ENCODE measurements at regions not wholly inside any gene's neighbourhood (a gene's known extent, or its start where the extent isn't known, plus 50 kb on each side); places are given as distances from the start of the nearest gene placed in this dataset.

DNA sequence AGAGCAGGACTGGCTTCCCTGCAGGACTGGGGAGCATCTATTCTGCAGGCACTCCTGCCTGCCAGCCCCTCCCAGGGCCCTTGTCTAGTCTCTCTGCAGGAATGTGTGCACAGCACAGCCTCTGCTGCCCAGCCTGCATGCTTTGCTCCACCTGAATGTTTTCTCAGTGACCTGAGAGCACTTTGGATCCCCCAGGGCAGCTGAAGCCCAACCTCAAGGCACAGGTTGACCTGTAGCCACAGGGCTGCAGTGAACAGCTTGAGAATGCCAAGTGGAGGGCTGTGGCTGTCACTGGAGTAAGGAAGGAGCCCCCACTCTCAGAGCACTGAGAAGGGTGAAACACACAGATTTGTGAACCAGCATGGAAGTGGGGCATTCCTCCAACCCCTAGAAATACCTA lies 760.2 kb downstream of the STIM2 start (continued):
- TF ChIP-seq EZH2 (IDR thresholded peaks at IDR 0.05; ENCODE audit: low read depth, unreplicated experiment) (no peak), JUNB (IDR thresholded peaks at IDR 0.05; ENCODE audit: unreplicated experiment) (no peak), STAT1 (IDR thresholded peaks at IDR 0.05; ENCODE audit: unreplicated experiment) (no peak)
- TF ChIP-seq, protein P1, sequence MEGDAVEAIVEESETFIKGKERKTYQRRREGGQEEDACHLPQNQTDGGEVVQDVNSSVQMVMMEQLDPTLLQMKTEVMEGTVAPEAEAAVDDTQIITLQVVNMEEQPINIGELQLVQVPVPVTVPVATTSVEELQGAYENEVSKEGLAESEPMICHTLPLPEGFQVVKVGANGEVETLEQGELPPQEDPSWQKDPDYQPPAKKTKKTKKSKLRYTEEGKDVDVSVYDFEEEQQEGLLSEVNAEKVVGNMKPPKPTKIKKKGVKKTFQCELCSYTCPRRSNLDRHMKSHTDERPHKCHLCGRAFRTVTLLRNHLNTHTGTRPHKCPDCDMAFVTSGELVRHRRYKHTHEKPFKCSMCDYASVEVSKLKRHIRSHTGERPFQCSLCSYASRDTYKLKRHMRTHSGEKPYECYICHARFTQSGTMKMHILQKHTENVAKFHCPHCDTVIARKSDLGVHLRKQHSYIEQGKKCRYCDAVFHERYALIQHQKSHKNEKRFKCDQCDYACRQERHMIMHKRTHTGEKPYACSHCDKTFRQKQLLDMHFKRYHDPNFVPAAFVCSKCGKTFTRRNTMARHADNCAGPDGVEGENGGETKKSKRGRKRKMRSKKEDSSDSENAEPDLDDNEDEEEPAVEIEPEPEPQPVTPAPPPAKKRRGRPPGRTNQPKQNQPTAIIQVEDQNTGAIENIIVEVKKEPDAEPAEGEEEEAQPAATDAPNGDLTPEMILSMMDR (conservative IDR thresholded peaks at IDR 0.05; ENCODE audit: low read depth in 2 of 2): no peak

DNA sequence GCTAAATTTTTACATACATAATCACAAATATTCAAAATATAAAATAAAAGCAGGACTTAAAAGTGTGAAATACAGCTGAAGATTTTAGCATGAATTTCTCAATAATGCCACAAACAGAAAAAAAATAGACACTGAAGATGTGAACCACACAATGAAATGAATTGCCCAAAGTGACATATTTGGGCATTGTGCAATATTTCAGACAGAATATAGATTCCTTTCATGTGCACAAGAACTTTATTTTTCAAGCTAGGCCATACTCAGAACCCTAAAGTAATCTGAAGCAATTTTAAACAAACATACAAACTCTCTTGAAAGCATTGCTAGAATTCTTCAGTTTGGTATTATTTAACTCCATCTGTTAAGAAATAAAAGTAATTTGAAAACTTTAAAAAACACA lies 764.1 kb downstream of the STIM2 start:
- no peaks in the 10 kb centered on the region for H3K36me3 ChIP-seq (ENCODE audit: insufficient read depth)
- H3K4me2 ChIP-seq: no peak overlapping the region
- H3K27ac Mint-ChIP-seq: no peak overlapping the region
- no peak overlapping the region for H3K4me3 ChIP-seq
- H3K9me3 Mint-ChIP-seq: no peaks in the 10 kb centered on the region
- no peak overlapping the region for H3K4me3 Mint-ChIP-seq
- H3F3A ChIP-seq (replicated peaks; ENCODE audit: low read depth): no peaks in the 10 kb centered on the region
- no peaks in the 10 kb centered on the region for H3K27me3 Mint-ChIP-seq (ENCODE audit: insufficient read depth, low read depth, poor library complexity)
- no peaks in the 10 kb centered on the region for H3K4me1 ChIP-seq (ENCODE audit: insufficient read depth)
- H4K20me1 ChIP-seq (replicated peaks; ENCODE audit: insufficient read depth): no peaks in the 10 kb centered on the region
- DNase-seq (ENCODE audit: low spot score): no peak
- no peaks in the 10 kb centered on the region for H3K9me2 ChIP-seq (ENCODE audit: insufficient read depth)
- no peak overlapping the region for H2AFZ ChIP-seq
- H3K79me2 ChIP-seq (replicated peaks; ENCODE audit: insufficient read depth): no peaks in the 10 kb centered on the region
- no peak for ATAC-seq
- no peaks in the 10 kb centered on the region for H3K27me3 ChIP-seq (ENCODE audit: insufficient read depth)
- H3K27ac ChIP-seq (ENCODE audit: low read depth): no peak overlapping the region
- H3K4me1 Mint-ChIP-seq: no peaks in the 10 kb centered on the region; the same call in 2 of the 3 replicates
- no peaks in the 10 kb centered on the region for H3K36me3 Mint-ChIP-seq (ENCODE audit: low read depth)
- TF ChIP-seq, protein P2, sequence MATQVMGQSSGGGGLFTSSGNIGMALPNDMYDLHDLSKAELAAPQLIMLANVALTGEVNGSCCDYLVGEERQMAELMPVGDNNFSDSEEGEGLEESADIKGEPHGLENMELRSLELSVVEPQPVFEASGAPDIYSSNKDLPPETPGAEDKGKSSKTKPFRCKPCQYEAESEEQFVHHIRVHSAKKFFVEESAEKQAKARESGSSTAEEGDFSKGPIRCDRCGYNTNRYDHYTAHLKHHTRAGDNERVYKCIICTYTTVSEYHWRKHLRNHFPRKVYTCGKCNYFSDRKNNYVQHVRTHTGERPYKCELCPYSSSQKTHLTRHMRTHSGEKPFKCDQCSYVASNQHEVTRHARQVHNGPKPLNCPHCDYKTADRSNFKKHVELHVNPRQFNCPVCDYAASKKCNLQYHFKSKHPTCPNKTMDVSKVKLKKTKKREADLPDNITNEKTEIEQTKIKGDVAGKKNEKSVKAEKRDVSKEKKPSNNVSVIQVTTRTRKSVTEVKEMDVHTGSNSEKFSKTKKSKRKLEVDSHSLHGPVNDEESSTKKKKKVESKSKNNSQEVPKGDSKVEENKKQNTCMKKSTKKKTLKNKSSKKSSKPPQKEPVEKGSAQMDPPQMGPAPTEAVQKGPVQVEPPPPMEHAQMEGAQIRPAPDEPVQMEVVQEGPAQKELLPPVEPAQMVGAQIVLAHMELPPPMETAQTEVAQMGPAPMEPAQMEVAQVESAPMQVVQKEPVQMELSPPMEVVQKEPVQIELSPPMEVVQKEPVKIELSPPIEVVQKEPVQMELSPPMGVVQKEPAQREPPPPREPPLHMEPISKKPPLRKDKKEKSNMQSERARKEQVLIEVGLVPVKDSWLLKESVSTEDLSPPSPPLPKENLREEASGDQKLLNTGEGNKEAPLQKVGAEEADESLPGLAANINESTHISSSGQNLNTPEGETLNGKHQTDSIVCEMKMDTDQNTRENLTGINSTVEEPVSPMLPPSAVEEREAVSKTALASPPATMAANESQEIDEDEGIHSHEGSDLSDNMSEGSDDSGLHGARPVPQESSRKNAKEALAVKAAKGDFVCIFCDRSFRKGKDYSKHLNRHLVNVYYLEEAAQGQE (IDR thresholded peaks at IDR 0.05; ENCODE audit: unreplicated experiment): no peak
- TF ChIP-seq EZH2 (IDR thresholded peaks at IDR 0.05; ENCODE audit: low read depth, unreplicated experiment) (no peak), NANOG (IDR thresholded peaks at IDR 0.05; ENCODE audit: borderline replicate concordance) (no peak), JUNB (IDR thresholded peaks at IDR 0.05; ENCODE audit: unreplicated experiment) (no peak), POLR2AphosphoS5 (IDR thresholded peaks at IDR 0.05; ENCODE audit: low read depth) (no peak), STAT1 (IDR thresholded peaks at IDR 0.05; ENCODE audit: unreplicated experiment) (no peak), EZH2phosphoT487 (IDR thresholded peaks at IDR 0.05; ENCODE audit: unreplicated experiment) (no peak)
- TF ChIP-seq, protein P1 (conservative IDR thresholded peaks at IDR 0.05; ENCODE audit: low read depth in 2 of 2): no peak
- TF ChIP-seq, protein P3, sequence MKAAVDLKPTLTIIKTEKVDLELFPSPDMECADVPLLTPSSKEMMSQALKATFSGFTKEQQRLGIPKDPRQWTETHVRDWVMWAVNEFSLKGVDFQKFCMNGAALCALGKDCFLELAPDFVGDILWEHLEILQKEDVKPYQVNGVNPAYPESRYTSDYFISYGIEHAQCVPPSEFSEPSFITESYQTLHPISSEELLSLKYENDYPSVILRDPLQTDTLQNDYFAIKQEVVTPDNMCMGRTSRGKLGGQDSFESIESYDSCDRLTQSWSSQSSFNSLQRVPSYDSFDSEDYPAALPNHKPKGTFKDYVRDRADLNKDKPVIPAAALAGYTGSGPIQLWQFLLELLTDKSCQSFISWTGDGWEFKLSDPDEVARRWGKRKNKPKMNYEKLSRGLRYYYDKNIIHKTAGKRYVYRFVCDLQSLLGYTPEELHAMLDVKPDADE (IDR thresholded peaks at IDR 0.05): no peak
- TF ChIP-seq, protein P4, sequence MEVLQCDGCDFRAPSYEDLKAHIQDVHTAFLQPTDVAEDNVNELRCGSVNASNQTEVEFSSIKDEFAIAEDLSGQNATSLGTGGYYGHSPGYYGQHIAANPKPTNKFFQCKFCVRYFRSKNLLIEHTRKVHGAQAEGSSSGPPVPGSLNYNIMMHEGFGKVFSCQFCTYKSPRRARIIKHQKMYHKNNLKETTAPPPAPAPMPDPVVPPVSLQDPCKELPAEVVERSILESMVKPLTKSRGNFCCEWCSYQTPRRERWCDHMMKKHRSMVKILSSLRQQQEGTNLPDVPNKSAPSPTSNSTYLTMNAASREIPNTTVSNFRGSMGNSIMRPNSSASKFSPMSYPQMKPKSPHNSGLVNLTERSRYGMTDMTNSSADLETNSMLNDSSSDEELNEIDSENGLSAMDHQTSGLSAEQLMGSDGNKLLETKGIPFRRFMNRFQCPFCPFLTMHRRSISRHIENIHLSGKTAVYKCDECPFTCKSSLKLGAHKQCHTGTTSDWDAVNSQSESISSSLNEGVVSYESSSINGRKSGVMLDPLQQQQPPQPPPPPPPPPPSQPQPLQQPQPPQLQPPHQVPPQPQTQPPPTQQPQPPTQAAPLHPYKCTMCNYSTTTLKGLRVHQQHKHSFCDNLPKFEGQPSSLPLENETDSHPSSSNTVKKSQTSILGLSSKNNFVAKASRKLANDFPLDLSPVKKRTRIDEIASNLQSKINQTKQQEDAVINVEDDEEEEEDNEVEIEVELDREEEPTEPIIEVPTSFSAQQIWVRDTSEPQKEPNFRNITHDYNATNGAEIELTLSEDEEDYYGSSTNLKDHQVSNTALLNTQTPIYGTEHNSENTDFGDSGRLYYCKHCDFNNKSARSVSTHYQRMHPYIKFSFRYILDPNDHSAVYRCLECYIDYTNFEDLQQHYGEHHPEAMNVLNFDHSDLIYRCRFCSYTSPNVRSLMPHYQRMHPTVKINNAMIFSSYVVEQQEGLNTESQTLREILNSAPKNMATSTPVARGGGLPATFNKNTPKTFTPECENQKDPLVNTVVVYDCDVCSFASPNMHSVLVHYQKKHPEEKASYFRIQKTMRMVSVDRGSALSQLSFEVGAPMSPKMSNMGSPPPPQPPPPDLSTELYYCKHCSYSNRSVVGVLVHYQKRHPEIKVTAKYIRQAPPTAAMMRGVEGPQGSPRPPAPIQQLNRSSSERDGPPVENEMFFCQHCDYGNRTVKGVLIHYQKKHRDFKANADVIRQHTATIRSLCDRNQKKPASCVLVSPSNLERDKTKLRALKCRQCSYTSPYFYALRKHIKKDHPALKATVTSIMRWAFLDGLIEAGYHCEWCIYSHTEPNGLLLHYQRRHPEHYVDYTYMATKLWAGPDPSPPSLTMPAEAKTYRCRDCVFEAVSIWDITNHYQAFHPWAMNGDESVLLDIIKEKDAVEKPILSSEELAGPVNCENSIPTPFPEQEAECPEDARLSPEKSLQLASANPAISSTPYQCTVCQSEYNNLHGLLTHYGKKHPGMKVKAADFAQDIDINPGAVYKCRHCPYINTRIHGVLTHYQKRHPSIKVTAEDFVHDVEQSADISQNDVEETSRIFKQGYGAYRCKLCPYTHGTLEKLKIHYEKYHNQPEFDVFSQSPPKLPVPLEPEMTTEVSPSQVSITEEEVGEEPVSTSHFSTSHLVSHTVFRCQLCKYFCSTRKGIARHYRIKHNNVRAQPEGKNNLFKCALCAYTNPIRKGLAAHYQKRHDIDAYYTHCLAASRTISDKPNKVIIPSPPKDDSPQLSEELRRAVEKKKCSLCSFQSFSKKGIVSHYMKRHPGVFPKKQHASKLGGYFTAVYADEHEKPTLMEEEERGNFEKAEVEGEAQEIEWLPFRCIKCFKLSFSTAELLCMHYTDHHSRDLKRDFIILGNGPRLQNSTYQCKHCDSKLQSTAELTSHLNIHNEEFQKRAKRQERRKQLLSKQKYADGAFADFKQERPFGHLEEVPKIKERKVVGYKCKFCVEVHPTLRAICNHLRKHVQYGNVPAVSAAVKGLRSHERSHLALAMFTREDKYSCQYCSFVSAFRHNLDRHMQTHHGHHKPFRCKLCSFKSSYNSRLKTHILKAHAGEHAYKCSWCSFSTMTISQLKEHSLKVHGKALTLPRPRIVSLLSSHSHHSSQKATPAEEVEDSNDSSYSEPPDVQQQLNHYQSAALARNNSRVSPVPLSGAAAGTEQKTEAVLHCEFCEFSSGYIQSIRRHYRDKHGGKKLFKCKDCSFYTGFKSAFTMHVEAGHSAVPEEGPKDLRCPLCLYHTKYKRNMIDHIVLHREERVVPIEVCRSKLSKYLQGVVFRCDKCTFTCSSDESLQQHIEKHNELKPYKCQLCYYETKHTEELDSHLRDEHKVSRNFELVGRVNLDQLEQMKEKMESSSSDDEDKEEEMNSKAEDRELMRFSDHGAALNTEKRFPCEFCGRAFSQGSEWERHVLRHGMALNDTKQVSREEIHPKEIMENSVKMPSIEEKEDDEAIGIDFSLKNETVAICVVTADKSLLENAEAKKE (CRISPR knock-in tag; IDR thresholded peaks at IDR 0.05): no peak
